Thoracic aorta (tissue), 2 donors: ENCODE measurements at regions not wholly inside any gene's neighbourhood (a gene's known extent, or its start where the extent isn't known, plus 50 kb on each side); places are given as distances from the start of the nearest gene placed in this dataset.
"Not testable (repeated sequence)": the region's sequence is repeated elsewhere in the genome, so short reads cannot be mapped to it uniquely, and the experiment has no call there.

Experiments used
- ATAC-seq: fragments of 150-250 bp; one replicate; pipeline ENCODE4 v1.8.0; 2017; ENCODE audit warnings: low read depth; ENCODE audit not compliant: insufficient number of reproducible peaks, low FRiP score
- DNase-seq: peaks from one replicate; pipeline ENCODE4 v3.0.0-alpha.2; 2020; ENCODE audit warnings: low spot score
- H3K27ac ChIP-seq, 2 donors: fragments of 200-600 bp; sonication (generic); 1 replicate in 1 of 2; 2 replicates in 1 of 2; pipeline ENCODE4 v1.5.1; 2016; ENCODE audit warnings: mild to moderate bottlenecking in 2 of 2, moderate library complexity in 2 of 2
- H3K27me3 ChIP-seq: fragments of 200-600 bp; sonication (generic); replicated peaks from 2 replicates; pipeline ENCODE4 v1.6.0; 2016; ENCODE audit warnings: mild to moderate bottlenecking; ENCODE audit not compliant: insufficient read depth
- H3K36me3 ChIP-seq: fragments of 200-600 bp; sonication (generic); one replicate; pipeline ENCODE4 v1.5.1; 2016
- H3K4me1 ChIP-seq, 2 donors: fragments of 200-600 bp; sonication (generic); 1 replicate in 1 of 2; 2 replicates in 1 of 2; pipeline versions ENCODE4 v1.5.1 to v1.6.0; 2016; ENCODE audit warnings: low read depth in 2 of 2, mild to moderate bottlenecking in 1 of 2; ENCODE audit not compliant: control insufficient read depth in 1 of 2
- H3K4me3 ChIP-seq: fragments of 200-600 bp; sonication (generic); 2 replicates; pipeline ENCODE4 v1.5.1; 2016; ENCODE audit warnings: mild to moderate bottlenecking
- H3K9me3 ChIP-seq: fragments of 200-600 bp; sonication (generic); 2 replicates; pipeline ENCODE4 v1.5.1; 2016
- TF ChIP-seq, protein P1 (sequence below): fragments of 200-600 bp; sonication (generic); IDR thresholded peaks from one replicate; pipeline ENCODE4 v1.5.1; 2019; ENCODE audit warnings: antibody characterized with exemption

GRCh38 chr6:159540152-159540551 is 152.9 kb downstream of the SOD2 start:
- H3K27ac ChIP-seq, result no peak overlapping the region
- TF ChIP-seq, protein P1, sequence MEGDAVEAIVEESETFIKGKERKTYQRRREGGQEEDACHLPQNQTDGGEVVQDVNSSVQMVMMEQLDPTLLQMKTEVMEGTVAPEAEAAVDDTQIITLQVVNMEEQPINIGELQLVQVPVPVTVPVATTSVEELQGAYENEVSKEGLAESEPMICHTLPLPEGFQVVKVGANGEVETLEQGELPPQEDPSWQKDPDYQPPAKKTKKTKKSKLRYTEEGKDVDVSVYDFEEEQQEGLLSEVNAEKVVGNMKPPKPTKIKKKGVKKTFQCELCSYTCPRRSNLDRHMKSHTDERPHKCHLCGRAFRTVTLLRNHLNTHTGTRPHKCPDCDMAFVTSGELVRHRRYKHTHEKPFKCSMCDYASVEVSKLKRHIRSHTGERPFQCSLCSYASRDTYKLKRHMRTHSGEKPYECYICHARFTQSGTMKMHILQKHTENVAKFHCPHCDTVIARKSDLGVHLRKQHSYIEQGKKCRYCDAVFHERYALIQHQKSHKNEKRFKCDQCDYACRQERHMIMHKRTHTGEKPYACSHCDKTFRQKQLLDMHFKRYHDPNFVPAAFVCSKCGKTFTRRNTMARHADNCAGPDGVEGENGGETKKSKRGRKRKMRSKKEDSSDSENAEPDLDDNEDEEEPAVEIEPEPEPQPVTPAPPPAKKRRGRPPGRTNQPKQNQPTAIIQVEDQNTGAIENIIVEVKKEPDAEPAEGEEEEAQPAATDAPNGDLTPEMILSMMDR, result no peak
- no peak for DNase-seq

DNA sequence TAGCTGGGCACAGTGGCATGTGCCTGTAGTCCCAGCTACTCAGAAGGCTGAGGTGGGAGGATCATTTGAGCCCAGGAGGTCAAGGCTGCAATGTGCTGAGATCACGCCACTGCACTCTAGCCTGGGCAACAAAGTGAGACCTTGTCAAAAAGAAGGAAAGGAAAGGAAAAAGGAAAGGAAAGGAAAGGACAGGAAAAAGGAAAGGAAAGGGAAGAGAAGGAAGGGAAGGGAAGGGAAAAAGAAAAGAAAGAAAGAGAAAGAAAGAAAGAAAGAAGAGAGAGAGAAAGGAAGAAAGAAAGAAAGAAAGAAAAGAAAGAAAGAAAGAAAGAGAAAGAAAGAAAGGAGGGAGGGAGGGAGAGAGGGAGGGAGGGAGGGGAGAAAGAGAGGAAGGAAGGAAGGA is 155.0 kb downstream of the SOD2 start:
- H3K36me3 ChIP-seq, DNase-seq, ATAC-seq: not testable (repeated sequence)

More at GRCh38 chr6:159540152-159540551, 152.9 kb downstream of the SOD2 start:
- no peaks in the 10 kb centered on the region for H3K27me3 ChIP-seq
- no peaks in the 10 kb centered on the region for H3K9me3 ChIP-seq
- no peaks in the 10 kb centered on the region for H3K4me1 ChIP-seq
- H3K36me3 ChIP-seq, result no peaks in the 10 kb centered on the region
- ATAC-seq, result no peak
- no peak overlapping the region for H3K4me3 ChIP-seq

DNA sequence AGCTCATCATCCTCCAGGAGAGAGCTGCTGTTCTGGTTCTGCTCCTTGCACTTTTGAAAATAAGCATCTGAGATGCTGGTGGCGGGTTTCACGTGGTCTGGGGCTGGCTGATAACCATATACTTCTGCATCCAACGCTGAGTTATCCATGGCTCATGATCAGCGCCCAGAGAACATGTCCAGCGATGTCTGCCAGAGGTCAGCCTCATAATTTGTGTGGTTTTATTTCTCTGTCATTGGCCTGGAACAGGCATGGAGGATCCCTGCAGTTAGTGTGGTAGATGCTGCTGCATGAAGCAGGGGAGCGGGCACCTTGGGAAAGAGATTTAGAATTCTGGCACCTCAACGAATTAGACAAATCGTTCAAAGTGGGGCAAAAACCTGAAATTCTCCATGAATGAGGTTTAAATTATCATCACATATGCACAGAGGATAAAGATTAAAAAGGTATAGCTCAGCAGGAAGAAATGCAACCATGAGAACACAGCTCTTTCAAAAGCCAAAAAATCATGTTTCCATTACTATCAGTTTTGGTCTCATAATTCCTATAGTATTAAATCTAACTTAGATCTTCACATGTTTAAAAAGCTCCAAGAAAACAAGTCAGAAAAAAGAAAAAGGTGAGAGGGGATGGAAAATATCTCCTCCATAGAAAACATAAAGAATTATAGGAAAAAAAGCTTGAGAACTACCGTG is 157.2 kb downstream of the SOD2 start:
- ATAC-seq (no peak), DNase-seq (no peak)
- H3K4me1 ChIP-seq, result peaks cover 3 to 12% of the 10 kb centered on the region in 2 donors

More for the DNA sequence above, 155.0 kb downstream of the SOD2 start:
- not testable (repeated sequence) for H3K27me3 ChIP-seq, H3K4me3 ChIP-seq, H3K9me3 ChIP-seq, H3K27ac ChIP-seq, H3K4me1 ChIP-seq

GRCh38 chr6:159533568-159533967 is 159.5 kb downstream of the SOD2 start:
- Histone ChIP-seq H3K27me3 (no peaks in the 10 kb centered on the region), H3K36me3 (no peaks in the 10 kb centered on the region), H3K4me1 (peaks cover 3 to 17% of the 10 kb centered on the region in 2 donors), H3K27ac (no peak overlapping the region), H3K9me3 (no peaks in the 10 kb centered on the region), H3K4me3 (no peak overlapping the region)
- DNase-seq, result no peak
- TF ChIP-seq, protein P1, result no peak
- ATAC-seq, result no peak

More for the DNA sequence above, 157.2 kb downstream of the SOD2 start:
- TF ChIP-seq, protein P1, result no peak
- no peak overlapping the region for H3K4me3 ChIP-seq
- no peak overlapping the region for H3K27ac ChIP-seq
- no peaks in the 10 kb centered on the region for H3K27me3 ChIP-seq
- no peaks in the 10 kb centered on the region for H3K9me3 ChIP-seq
- no peaks in the 10 kb centered on the region for H3K36me3 ChIP-seq

DNA sequence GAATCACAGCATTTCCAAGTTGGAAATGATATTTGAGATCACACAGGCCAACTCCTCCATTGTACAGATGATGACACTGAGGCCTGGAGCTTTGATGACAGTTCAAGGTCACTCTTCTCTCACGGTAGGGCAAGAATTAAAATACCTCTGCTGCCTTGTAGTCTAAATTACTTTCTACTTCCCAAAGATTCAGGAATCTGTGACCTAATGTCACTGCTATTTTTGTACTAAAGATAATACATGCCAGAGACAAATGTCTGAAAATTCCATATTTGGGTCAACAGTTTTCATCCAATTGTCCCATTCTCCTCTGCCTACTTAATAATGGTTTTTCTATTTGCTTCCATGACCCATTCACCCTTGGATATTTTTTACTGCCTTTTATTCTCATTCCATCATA is 160.0 kb downstream of the SOD2 start:
- H3K36me3 ChIP-seq, result no peaks in the 10 kb centered on the region
- TF ChIP-seq, protein P1, result no peak
- no peak overlapping the region for H3K27ac ChIP-seq
- peaks cover 3 to 17% of the 10 kb centered on the region in 2 donors for H3K4me1 ChIP-seq
- H3K27me3 ChIP-seq, result no peaks in the 10 kb centered on the region
- ATAC-seq, result no peak
- no peaks in the 10 kb centered on the region for H3K9me3 ChIP-seq
- DNase-seq, result no peak
- H3K4me3 ChIP-seq, result no peak overlapping the region

- Histone ChIP-seq H3K4me1 (peaks cover 3 to 17% of the 10 kb centered on the region in 2 donors), H3K4me3 (no peak overlapping the region), H3K27ac (no peak overlapping the region), H3K27me3 (no peaks in the 10 kb centered on the region), H3K36me3 (no peaks in the 10 kb centered on the region), H3K9me3 (no peaks in the 10 kb centered on the region)
- TF ChIP-seq, protein P1, result no peak
- ATAC-seq, result no peak
- no peak for DNase-seq
Observed at GRCh38 chr6:159532155-159532554, 160.9 kb downstream of the SOD2 start.
